Mucosa of stomach (tissue), 1 donor: ENCODE measurements at regions not wholly inside any gene's neighbourhood (a gene's known extent, or its start where the extent isn't known, plus 50 kb on each side); places are given as distances from the start of the nearest gene placed in this dataset.

ENCODE experiments used
- H3K27me3 ChIP-seq: one replicate; pipeline ENCODE4 v1.7.0; 2013; ENCODE audit warnings: mild to moderate bottlenecking, low read length; ENCODE audit not compliant: control insufficient read depth, insufficient read depth
- H3K36me3 ChIP-seq: one replicate; pipeline ENCODE4 v1.7.0; 2013; ENCODE audit warnings: low read length; ENCODE audit not compliant: control insufficient read depth, insufficient read depth
- H3K4me1 ChIP-seq: one replicate; pipeline ENCODE4 v1.7.0; 2013; ENCODE audit warnings: mild to moderate bottlenecking, low read length; ENCODE audit not compliant: control insufficient read depth, insufficient read depth
- H3K4me3 ChIP-seq: one replicate; pipeline ENCODE4 v1.7.0; 2013; ENCODE audit warnings: low read length
- H3K9ac ChIP-seq: one replicate; pipeline ENCODE4 v1.7.0; 2013; ENCODE audit warnings: mild to moderate bottlenecking, low read length, moderate library complexity
- H3K9me3 ChIP-seq: one replicate; pipeline ENCODE4 v1.7.0; 2013; ENCODE audit warnings: mild to moderate bottlenecking, low read length, moderate library complexity; ENCODE audit not compliant: control insufficient read depth
- donor health status: Pancreatic carcinoma.

DNA sequence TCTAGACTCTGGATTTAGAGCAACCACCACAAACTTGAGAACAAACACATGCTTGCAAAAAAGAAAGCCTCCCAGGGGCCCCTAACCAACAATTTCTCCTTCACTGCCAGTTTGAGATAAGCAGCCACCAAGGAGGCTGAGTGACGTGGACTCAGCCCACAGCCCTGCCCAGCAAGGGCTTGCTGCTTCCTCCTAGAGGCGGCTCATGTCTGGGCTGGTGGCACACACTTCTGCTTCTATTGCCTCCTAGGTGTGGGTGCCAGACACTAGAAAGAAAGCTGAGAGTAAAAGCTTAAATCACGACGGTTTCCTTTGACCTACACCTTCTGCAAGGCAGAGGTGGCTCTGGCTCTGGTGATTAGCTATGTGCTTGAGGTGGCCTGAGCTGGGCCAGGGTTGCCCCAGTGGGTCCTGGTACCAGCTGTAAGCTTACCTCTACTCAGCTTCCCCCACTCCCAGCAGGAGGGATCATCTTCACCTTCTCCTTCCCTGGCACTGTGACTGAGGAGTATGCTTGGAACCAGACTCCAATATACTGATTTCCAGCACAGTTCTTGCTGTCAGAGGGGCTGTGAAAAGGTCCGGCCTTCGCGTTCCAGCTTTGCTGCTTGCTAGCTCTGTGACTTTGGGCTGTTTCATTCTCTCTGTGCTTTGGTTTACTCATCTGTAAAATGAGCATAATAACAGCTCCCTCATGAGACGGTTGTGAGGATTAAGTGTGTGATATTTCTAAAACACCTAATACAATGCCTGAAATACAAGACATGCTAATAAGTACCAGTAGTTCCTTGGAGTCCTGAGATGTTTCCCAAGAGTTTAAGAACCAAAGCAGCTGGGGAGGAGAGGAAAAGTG lies 89.7 kb upstream of the PARP11 start:
- H3K27me3 ChIP-seq = no peaks in the 10 kb centered on the region
- no peaks in the 10 kb centered on the region for H3K36me3 ChIP-seq

DNA sequence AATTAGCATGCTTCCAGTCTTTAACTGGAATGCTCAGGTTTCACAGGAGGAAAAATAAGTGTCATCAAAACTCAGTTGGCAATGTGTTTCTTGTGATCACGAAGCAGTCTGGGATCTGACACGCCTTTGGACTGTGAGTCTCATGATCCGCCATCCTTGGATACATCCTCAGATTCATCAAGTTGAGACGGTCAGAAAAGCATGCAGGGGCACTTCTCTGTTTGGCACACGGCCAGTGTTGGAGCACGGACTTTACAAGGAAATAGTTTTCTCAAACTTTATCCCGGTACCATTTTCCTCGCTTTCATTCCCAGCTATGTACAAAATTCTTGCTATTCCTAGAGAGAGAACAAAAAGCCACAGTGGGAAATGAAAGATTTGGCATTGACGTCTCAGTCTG lies 88.4 kb upstream of the PARP11 start:
- H3K4me1 ChIP-seq = no peaks in the 10 kb centered on the region
- H3K9ac ChIP-seq = no peak overlapping the region
- no peak overlapping the region for H3K4me3 ChIP-seq

More for the DNA sequence above, 89.7 kb upstream of the PARP11 start:
- Histone ChIP-seq H3K9me3 (no peaks in the 10 kb centered on the region), H3K4me3 (no peak overlapping the region), H3K9ac (no peak overlapping the region), H3K4me1 (no peaks in the 10 kb centered on the region)

DNA sequence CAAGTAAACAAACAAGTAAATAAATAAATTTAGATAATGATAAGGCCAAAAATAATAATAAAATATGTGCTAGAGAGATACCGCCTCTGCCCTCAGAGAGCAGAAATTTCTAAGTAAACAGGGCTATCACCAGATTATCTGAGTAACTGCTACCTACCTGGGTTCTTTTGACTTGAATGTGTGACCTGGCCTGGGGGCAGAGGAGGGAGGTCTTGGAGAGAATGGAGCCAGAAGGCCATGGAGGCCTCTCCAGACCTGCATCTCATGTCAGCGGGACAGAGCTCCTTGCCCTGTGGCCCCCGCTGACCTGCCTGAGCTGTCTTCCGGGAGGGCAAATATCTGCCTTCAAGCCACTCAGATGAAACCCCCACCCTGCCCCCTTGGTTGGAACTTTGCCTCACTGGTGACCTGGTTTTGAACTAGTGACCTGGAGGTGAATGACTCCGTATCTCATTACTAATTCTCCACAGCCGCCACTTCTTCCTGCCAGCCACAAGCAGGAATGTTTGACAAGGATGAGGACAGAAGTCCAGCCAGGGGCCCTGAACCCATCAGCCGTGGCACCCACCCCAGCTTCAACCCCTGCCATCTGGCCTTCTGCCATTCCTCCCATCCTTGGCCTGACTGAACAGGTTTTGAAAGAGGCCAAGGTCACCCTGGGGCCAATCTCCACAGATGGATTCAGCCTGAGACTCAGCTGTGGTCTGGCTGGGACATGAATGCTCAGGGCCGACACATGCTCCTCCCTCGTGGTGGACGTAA lies 86.8 kb upstream of the PARP11 start:
- no peaks in the 10 kb centered on the region for H3K27me3 ChIP-seq
- H3K9ac ChIP-seq = no peak overlapping the region
- no peak overlapping the region for H3K4me3 ChIP-seq
- no peaks in the 10 kb centered on the region for H3K36me3 ChIP-seq
- no peaks in the 10 kb centered on the region for H3K4me1 ChIP-seq
- H3K9me3 ChIP-seq = no peaks in the 10 kb centered on the region

More for the DNA sequence above, 88.4 kb upstream of the PARP11 start:
- no peaks in the 10 kb centered on the region for H3K27me3 ChIP-seq
- H3K36me3 ChIP-seq = no peaks in the 10 kb centered on the region
- no peaks in the 10 kb centered on the region for H3K9me3 ChIP-seq

DNA sequence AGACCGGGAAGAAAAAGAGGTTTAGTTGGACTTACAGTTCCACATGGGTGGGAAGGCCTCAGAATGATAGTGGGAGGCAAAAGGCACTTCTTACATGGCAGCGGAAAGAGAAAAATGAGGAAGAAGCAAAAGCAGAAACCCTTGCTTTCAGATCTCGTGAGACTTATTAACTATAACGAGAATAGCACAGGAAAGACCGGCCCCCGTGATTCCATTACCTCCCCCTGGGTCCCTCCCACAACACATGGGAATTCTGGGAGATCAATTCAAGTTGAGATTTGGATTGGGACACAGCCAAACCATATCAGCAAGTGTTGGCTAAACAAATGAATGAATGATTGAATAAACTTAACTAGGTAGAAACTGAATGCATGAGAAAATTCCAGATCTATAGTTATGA lies 85.3 kb upstream of the PARP11 start:
- H3K9ac ChIP-seq = no peak overlapping the region
- H3K4me3 ChIP-seq = no peak overlapping the region
- H3K36me3 ChIP-seq = no peaks in the 10 kb centered on the region
- H3K4me1 ChIP-seq = no peaks in the 10 kb centered on the region
- H3K27me3 ChIP-seq = no peaks in the 10 kb centered on the region
- no peaks in the 10 kb centered on the region for H3K9me3 ChIP-seq

DNA sequence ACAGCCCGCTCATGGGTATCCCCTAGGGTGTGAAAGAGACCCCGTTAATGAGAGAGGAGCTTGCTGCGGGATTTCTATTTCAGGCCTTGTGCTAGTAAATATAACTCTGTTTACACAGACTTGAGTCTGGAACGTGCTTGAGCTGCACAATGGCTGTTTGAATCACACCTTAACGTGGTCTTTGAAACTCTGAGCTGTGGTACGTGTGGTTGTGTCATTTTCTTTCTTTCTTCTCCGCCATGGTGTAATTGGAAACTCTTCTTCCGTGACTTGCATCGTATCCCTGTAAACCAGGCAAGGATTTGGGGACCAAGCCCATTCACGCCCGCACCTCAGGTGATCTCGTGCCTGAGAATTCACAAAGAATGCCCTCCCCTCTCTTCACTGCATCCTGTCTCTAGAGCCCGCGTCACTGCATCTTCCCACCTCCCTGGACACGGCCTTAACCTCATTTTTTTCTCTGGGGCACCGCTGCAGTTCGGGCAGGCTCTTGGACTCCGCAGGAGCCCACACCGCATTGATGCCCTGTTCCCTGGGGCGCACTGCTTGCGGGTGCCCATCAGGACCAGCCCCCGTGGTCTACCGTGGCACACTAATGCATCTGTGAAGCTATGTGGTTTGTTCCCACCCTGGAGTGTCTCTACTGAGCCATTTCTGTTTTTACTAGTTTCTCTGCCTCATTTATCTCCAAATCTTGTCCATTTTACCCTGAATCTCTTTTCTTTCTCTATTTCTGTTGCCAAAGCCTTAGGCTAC lies 78.4 kb upstream of the PARP11 start:
- Histone ChIP-seq H3K4me1 (no peaks in the 10 kb centered on the region), H3K27me3 (no peaks in the 10 kb centered on the region), H3K9me3 (no peaks in the 10 kb centered on the region), H3K36me3 (no peaks in the 10 kb centered on the region), H3K9ac (no peak overlapping the region), H3K4me3 (no peak overlapping the region)

DNA sequence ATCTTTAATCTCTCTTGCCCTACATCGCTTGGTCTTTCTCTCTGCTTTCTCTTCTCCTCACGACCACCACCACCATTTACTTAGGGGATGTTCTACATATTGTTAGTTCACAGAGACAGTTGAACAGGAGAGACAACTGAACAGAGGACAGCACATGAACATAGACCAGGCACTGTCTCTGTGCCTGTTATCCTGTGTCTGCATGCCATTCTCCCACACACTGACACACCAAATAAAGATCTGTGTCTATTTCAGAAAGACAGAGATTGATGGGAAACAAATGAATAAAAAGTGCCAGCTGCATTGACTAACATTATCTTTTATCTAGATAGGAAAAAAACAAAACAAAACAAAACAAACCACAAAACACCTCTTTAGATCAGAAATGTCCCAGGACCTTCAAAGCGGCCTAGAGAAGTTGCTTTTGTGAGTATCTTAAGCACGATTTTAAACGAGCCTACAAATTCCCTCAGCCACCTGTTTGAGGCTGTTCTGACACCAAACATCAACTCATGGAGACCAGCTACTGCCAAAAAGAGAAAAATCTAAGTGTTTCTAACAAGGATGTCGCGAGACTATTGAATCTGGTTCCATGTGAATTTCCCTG lies 77.6 kb upstream of the PARP11 start:
- H3K36me3 ChIP-seq = no peaks in the 10 kb centered on the region
- no peaks in the 10 kb centered on the region for H3K27me3 ChIP-seq
- no peak overlapping the region for H3K9ac ChIP-seq
- no peaks in the 10 kb centered on the region for H3K9me3 ChIP-seq
- H3K4me3 ChIP-seq = no peak overlapping the region
- H3K4me1 ChIP-seq = no peaks in the 10 kb centered on the region

DNA sequence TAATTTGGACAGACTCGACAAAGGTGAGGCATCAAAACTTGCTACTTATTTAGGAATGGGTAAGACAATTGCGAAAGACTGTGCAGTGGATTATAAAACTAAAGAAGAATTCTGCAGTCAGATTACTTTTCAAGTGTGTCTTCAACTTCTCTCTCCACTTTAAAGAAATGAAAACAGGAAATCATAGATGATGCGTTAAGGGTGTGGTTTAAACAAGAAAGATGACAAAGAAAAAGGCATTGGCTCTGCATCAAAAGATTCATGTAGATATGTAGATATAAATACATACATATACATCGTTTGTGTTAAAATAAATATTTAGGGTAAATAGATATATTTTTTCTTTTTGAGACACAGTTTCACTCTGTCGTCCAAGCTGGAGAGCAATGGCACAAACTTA lies 74.6 kb upstream of the PARP11 start:
- H3K36me3 ChIP-seq = no peaks in the 10 kb centered on the region
- H3K27me3 ChIP-seq = no peaks in the 10 kb centered on the region

DNA sequence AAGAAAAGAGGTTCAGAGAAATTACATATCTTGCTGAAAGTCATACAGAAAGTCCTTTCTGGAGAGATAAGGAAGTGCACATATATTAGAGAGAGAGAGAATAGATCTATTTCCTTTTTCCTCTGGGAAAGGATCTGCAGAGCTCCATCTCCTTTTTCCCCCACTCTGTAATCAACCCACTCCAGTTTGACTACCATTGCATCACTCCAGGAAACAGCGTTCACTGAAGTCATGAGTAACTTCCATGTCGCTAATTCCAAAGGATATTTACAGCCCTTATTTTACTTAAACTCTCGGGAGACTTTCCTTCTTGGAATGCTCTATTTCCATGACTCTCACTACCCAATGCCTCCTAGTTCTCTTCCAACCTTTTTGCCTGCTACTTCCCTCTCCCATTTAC lies 72.5 kb upstream of the PARP11 start:
- no peaks in the 10 kb centered on the region for H3K27me3 ChIP-seq
- H3K4me3 ChIP-seq = no peak overlapping the region

More for the DNA sequence above, 74.6 kb upstream of the PARP11 start:
- no peak overlapping the region for H3K4me3 ChIP-seq
- no peaks in the 10 kb centered on the region for H3K4me1 ChIP-seq
- no peaks in the 10 kb centered on the region for H3K9me3 ChIP-seq
- no peak overlapping the region for H3K9ac ChIP-seq

DNA sequence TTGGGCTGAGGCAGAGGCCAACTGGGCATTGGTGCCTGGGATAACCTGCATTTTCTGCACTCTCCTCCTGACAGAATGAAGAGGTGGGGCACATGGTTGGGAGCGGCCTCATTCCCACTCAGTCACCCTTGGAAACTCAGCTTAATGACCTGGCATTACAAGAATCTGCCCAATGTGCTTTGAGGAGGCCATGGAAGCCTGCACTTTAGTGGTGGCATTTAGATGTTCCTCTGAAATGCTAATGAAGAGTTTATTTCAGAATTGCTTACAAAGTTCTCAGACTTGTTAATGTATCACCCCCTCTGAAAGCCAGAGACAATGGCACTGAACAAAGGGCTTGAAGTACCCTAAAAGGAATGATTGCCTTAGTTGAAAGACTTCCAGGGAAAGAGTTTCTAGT lies 71.4 kb upstream of the PARP11 start:
- Histone ChIP-seq H3K9me3 (no peaks in the 10 kb centered on the region), H3K4me3 (no peak overlapping the region), H3K27me3 (no peaks in the 10 kb centered on the region), H3K36me3 (no peaks in the 10 kb centered on the region), H3K9ac (no peak overlapping the region), H3K4me1 (no peaks in the 10 kb centered on the region)

More for the DNA sequence above, 72.5 kb upstream of the PARP11 start:
- H3K9me3 ChIP-seq = no peaks in the 10 kb centered on the region
- no peaks in the 10 kb centered on the region for H3K36me3 ChIP-seq
- H3K4me1 ChIP-seq = no peaks in the 10 kb centered on the region
- no peak overlapping the region for H3K9ac ChIP-seq

DNA sequence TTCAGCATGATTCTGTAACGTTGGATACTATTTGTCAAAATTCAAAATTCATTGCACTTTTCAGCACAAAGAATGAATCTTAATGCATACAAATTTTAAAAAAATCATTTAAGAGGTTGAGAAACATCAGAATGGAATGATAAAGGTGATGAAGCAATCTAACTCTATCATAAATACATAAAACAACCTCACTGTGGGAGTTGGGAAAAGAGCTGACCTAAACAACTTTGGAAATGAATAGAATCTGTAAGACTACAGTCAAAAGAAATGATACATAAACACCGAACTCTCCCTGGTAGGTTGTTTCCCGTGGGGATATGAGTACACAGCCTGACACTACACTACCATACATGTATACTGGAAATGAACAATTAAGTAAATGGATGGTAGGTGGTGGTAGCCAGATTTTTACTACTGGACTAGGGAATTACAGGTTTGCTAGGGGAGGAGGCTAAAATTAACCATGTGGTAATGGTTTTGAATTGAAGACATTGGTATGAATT lies 64.9 kb upstream of the PARP11 start:
- no peaks in the 10 kb centered on the region for H3K9me3 ChIP-seq
- H3K27me3 ChIP-seq = no peaks in the 10 kb centered on the region
- H3K36me3 ChIP-seq = no peaks in the 10 kb centered on the region
- no peak overlapping the region for H3K4me3 ChIP-seq
- no peaks in the 10 kb centered on the region for H3K4me1 ChIP-seq
- no peak overlapping the region for H3K9ac ChIP-seq

DNA sequence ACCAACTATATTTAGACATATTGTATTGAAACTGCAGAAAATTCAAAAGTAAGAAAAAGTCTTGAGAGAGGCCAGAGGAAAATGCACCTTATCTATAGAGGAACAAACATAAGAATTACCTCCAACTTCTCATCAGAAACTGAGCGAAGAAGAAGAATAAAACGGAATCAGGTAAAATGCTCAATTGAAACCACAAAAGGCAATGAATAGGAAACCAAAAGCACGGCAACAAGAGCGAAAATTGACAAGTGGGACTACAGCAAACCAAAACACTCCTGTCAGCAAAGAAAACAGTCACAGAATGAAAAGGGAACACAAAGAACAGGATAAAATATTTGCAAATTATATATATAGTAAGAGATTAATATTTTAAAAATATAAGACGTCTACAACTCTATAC lies 61.9 kb upstream of the PARP11 start:
- Histone ChIP-seq H3K4me3 (no peak overlapping the region), H3K9ac (no peak overlapping the region), H3K4me1 (no peaks in the 10 kb centered on the region), H3K27me3 (no peaks in the 10 kb centered on the region), H3K36me3 (no peaks in the 10 kb centered on the region), H3K9me3 (no peaks in the 10 kb centered on the region)
